Omental fat pad (tissue), 3 donors: ENCODE measurements at regions not wholly inside any gene's neighbourhood (a gene's known extent, or its start where the extent isn't known, plus 50 kb on each side); places are given as distances from the start of the nearest gene placed in this dataset.

Source experiments
- ATAC-seq: fragments of 150-250 bp; one replicate; pipeline ENCODE4 v1.9.1; 2016; ENCODE audit warnings: mild to moderate bottlenecking, moderate library complexity; ENCODE audit not compliant: low FRiP score
- DNase-seq: peaks from one replicate; pipeline ENCODE4 v3.0.0-alpha.2; 2019; ENCODE audit warnings: low spot score
- TF ChIP-seq, protein P1 (sequence below), 3 donors: fragments of 450-650 bp; IDR thresholded peaks; one replicate each; pipeline ENCODE4 v1.5.1; 2016 to 2017; ENCODE audit warnings: antibody characterized with exemption in 3 of 3, mild to moderate bottlenecking in 3 of 3, moderate library complexity in 2 of 3

DNA sequence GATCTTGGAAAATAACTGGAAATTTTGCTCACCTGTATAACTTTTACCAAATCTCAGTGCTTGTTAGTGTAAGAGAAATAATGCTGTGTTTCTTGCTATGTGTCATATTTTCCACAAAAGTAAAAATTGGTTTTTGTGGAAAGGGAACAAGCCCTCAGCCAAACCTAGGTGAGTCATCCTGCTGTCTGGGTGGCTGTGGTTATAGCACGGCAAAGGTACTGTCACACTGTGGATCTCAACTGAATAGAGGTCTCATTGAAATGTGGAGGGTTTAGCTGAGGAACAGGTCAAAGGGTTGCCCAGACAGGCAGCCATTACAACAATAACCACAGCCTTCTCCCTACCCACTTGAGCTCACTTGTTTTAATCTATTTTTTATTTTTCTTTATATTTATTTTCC is 338.8 kb upstream of the DACH1 start:
- ATAC-seq: no peak
- no peak for DNase-seq
- TF ChIP-seq, protein P1, sequence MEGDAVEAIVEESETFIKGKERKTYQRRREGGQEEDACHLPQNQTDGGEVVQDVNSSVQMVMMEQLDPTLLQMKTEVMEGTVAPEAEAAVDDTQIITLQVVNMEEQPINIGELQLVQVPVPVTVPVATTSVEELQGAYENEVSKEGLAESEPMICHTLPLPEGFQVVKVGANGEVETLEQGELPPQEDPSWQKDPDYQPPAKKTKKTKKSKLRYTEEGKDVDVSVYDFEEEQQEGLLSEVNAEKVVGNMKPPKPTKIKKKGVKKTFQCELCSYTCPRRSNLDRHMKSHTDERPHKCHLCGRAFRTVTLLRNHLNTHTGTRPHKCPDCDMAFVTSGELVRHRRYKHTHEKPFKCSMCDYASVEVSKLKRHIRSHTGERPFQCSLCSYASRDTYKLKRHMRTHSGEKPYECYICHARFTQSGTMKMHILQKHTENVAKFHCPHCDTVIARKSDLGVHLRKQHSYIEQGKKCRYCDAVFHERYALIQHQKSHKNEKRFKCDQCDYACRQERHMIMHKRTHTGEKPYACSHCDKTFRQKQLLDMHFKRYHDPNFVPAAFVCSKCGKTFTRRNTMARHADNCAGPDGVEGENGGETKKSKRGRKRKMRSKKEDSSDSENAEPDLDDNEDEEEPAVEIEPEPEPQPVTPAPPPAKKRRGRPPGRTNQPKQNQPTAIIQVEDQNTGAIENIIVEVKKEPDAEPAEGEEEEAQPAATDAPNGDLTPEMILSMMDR (IDR thresholded peaks at IDR 0.05): no peak

DNA sequence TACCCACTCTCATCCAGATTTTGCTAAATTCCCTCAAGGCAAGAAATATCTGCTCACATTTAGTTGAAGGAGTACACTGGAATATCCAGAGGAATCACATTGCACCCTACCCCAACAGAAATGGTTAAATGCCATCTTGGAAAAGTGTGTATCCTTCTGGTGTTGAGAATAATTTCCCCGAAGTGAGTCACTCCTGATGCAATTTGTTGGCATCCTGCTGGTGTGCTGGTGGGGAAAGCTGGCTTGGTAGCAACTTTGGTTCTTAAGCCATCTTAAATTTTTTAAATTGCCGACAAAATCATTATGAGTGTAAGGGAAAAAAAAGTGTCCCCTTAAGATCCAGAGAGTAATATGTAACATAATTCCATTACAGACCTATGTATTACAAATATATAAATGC is 337.3 kb upstream of the DACH1 start:
- ATAC-seq: no peak
- DNase-seq: no peak
- TF ChIP-seq, protein P1 (IDR thresholded peaks at IDR 0.05): no peak

DNA sequence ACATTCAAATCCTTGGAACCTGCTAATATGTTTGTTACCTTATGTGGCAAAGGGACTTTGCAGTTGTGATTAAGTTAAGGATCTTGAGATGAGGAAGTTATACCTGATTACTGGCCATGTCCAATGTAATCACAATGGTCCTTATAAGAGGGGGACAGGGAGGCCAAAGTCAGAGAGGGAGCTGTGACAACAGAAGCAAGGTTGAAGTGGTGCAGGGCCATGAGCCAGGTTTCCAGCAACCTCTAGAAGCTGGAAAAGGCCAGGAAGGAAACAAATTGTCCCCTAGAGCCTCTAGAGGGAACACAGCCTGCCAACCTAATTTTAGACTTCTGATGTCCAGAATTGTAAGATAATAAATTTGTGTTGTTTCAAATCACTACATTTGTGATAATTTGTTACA is 334.7 kb upstream of the DACH1 start:
- ATAC-seq: no peak
- TF ChIP-seq, protein P1 (IDR thresholded peaks at IDR 0.05): no peak
- DNase-seq: no peak

DNA sequence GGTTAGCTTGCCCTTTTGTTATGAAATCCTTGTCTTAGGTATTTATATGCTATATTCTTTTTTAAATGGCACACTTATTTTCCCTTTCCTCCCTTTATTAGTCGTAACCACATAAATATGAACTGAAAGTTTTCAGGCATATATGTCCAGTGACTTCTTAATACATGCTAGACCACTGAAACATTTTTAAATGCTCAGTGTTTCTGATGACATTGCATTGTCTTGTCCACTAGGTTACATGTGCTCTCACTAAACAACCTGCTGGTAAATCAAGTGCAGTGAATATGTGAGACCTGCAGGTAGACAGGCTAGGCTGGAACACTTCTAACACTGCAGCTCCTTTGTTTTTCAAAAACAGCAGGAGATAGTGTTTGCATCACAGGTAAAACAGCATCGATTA is 332.6 kb upstream of the DACH1 start:
- DNase-seq: no peak
- TF ChIP-seq, protein P1 (IDR thresholded peaks at IDR 0.05): no peak
- no peak for ATAC-seq

DNA sequence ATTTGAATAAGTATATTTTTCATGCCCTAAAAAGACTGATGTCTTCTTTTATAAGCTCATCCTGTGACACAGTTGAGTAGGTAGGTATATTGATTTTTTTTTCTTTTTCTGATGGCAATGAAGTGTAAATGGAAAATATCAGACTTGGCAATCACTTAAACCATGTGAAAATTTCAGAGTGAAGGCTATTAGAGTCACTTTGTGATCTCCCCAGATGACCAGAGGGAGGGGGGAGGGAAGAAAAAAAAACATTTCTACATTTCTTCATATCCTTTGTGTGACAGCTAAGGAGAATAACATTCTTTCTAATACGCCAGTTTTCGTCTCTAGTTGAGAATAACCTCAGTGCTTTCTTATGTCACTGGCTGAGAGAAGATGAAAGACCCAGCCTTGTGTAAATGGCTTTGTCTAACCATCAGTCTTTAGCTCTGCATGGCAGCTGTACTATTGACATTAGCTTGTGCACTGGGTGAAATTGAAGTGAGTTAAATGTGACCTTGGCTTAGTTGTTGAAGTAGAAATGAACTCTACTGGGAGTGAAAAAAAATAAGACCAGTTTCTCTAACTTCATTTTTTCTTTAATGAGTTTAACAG is 332.1 kb upstream of the DACH1 start:
- ATAC-seq (no peak), DNase-seq (no peak)
- TF ChIP-seq, protein P1 (IDR thresholded peaks at IDR 0.05): no peak

DNA sequence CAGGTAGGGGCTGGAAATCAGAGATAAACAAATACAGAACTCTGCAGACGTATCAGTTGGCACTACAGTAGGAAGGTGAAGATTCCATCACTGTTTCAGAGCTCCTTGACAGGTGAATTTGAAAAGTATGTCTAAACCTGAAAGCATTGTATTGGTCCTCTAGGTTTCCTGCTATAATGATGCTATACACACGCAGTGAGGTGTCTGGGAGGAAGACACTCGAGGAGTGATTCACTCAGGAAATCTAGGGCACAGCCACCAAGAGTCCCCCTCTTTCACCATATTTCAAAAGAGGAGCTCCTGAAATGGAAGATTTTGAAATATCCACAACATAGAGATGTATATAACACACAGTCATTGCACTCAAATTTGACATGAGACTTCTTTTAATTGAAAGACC is 331.0 kb upstream of the DACH1 start:
- DNase-seq: no peak
- no peak for ATAC-seq
- TF ChIP-seq, protein P1 (IDR thresholded peaks at IDR 0.05): no peak

DNA sequence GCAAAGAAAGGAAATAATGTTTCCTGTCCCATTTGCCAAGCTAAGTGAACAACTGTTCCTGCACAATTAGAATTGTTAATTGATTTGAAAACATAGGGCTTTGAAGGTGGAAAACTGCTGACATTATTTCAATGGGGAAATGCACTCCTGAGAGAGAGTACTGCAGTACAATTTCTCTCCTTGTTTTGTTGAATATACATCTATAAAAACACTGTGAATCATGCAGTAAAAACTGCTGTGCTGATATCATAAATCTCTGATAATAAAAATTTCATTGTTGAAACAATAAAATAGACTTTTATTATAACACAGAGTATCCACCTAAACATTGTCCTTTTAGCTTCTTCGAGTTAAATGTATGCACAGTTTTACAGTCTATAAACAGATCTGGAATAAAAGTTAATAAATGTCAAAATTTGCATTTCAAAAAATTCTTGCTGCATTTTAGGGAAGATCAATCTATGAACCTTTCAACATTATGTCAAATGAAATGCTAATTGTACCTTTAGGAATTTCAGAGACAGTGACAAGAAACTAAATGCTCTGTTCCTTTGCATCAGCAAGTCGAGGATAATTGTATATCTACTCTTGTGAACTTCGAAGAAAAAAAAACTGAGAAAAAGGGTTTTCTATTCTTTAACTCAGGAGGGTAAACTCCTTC is 328.2 kb upstream of the DACH1 start:
- no peak for ATAC-seq
- TF ChIP-seq, protein P1 (IDR thresholded peaks at IDR 0.05): no peak
- no peak for DNase-seq
